Fibroblast of lung (primary cell): ENCODE measurements at regions not wholly inside any gene's neighbourhood (a gene's known extent, or its start where the extent isn't known, plus 50 kb on each side); places are given as distances from the start of the nearest gene placed in this dataset.
"Not testable (repeated sequence)": the region's sequence is repeated elsewhere in the genome, so short reads cannot be mapped to it uniquely, and the experiment has no call there.

ENCODE experiments used
- DNase-seq, 2 donors: peaks; one replicate each; pipeline versions ENCODE4 v3.0.0 to v3.0.0-alpha.2; 2010; ENCODE audit warnings: low read depth in 2 of 2
- H2AFZ ChIP-seq: 2 replicates; pipeline ENCODE4 v1.5.1; 2012; ENCODE audit warnings: low read length, control low read depth, inconsistent platforms
- H3K27ac ChIP-seq: 2 replicates; pipeline ENCODE4 v1.5.1; 2011; ENCODE audit warnings: low read length, control low read depth; ENCODE audit not compliant: insufficient read depth
- H3K27me3 ChIP-seq: 2 replicates; pipeline ENCODE4 v1.5.1; 2011; ENCODE audit warnings: mild to moderate bottlenecking, low read length; ENCODE audit not compliant: control insufficient read depth, insufficient read depth
- H3K36me3 ChIP-seq: 2 replicates; pipeline ENCODE4 v1.5.1; 2011; ENCODE audit warnings: low read length; ENCODE audit not compliant: control insufficient read depth, insufficient read depth
- H3K4me1 ChIP-seq: 2 replicates; pipeline ENCODE4 v1.5.1; 2011; ENCODE audit warnings: low read length; ENCODE audit not compliant: control insufficient read depth, insufficient read depth; ENCODE audit errors: extremely low read depth
- H3K4me2 ChIP-seq: 2 replicates; pipeline ENCODE4 v1.5.1; 2011; ENCODE audit warnings: low read length, control low read depth; ENCODE audit not compliant: insufficient read depth; ENCODE audit errors: extremely low read depth
- H3K4me3 ChIP-seq, 4 experiments: fragments of 200-600 bp in 1 of 4; sonication (generic) in 1 of 4; replicated peaks in 1 of 4; 2 replicates each; pipeline ENCODE4 v1.5.1; 2011 to 2016; ENCODE audit warnings: low read length in 4 of 4, low read depth in 3 of 4, mild to moderate bottlenecking in 3 of 4, control low read depth in 2 of 4, inconsistent platforms in 1 of 4, mixed read lengths in 1 of 4; ENCODE audit not compliant: insufficient read depth in 1 of 4; ENCODE audit errors: control extremely low read depth in 1 of 4
- H3K79me2 ChIP-seq: 2 replicates; pipeline ENCODE4 v1.5.1; 2012; ENCODE audit warnings: mild to moderate bottlenecking, low read length, inconsistent platforms; ENCODE audit not compliant: control insufficient read depth, insufficient read depth
- H3K9ac ChIP-seq: 2 replicates; pipeline ENCODE4 v1.5.1; 2011; ENCODE audit warnings: mild to moderate bottlenecking, low read length, control low read depth; ENCODE audit not compliant: insufficient read depth
- H3K9me3 ChIP-seq: 2 replicates; pipeline ENCODE4 v1.5.1; 2012; ENCODE audit warnings: low read depth, low read length; ENCODE audit not compliant: control insufficient read depth, insufficient read depth
- H4K20me1 ChIP-seq: 2 replicates; pipeline ENCODE4 v1.5.1; 2011; ENCODE audit warnings: low read length; ENCODE audit not compliant: control insufficient read depth, insufficient read depth; ENCODE audit errors: extremely low read depth

DNA sequence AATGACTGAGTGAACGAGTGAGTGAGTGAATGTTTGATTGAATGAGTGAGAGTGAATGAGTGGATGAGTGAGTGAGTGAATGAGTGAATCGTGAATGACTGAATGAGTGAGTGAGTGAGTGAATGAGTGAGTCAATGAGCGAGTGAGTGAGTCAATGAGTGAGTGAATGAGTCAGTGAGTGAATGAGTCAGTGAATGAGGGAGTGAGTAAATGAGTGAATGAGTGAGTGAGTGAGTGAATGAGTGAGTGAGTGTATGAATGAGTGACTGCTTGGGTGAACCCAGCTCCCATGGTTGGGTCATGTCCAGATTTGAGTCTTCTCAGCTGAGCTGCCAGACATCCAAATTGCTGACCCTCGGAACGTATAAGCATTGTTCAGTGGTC lies 135.2 kb upstream of the ZNF469 start:
- not testable (repeated sequence) for H3K9ac ChIP-seq, H4K20me1 ChIP-seq, H3K27me3 ChIP-seq, H3K4me2 ChIP-seq, H3K79me2 ChIP-seq, H3K36me3 ChIP-seq, H2AFZ ChIP-seq, DNase-seq, H3K27ac ChIP-seq, H3K4me3 ChIP-seq, H3K9me3 ChIP-seq
- peaks cover 14% of the 10 kb centered on the region for H3K4me1 ChIP-seq

DNA sequence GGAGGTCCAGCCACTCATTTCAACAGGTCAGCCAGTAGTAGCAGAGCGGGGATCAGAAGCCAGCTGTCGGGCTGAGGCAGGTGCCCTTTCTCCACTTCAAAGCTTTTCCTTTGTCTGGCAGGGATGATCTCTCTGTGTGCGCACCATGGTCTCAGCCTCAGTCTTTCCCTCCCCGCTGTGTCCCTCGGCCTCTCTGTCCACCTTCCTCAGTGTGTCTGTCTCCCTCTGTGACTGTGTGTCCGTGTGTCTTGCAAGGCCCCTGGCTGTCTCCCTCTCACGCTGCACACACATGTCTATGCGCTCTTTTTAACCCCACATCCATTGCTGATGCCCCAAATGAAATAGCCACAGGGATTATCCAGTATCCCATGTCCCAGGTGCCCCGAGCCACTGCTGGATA lies 134.0 kb upstream of the ZNF469 start:
- H3K27ac ChIP-seq, H4K20me1 ChIP-seq, H3K4me1 ChIP-seq, H3K4me3 ChIP-seq, DNase-seq, H3K79me2 ChIP-seq, H3K4me2 ChIP-seq, H3K9me3 ChIP-seq, H3K36me3 ChIP-seq, H3K9ac ChIP-seq, H3K27me3 ChIP-seq, H2AFZ ChIP-seq: not testable (repeated sequence)

DNA sequence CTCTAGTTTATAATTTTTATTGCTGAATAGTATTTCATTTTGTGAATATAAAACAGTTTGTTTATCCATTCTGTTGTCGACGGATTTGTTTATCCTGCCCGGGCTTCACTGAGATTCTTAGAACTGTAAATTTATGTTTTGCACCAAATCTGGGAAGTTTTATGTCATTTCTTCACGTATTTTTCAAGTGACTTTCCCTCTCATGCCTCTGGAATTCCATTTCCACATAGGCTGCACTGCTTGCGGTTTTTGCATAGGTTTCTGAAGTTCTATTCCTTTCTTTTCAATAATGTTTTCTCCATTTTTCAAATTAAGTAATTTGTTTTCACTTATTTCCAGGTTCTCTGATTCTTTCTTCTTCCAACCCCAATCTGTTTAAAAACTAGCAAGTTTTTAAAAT lies 132.4 kb upstream of the ZNF469 start:
- not testable (repeated sequence) for H3K36me3 ChIP-seq, H3K79me2 ChIP-seq, H2AFZ ChIP-seq, H3K27ac ChIP-seq, H3K9ac ChIP-seq, H3K9me3 ChIP-seq, H3K4me1 ChIP-seq, H3K4me2 ChIP-seq, H4K20me1 ChIP-seq, H3K4me3 ChIP-seq, H3K27me3 ChIP-seq
- peak in 1 of 2 donors; percentile 35 for DNase-seq

DNA sequence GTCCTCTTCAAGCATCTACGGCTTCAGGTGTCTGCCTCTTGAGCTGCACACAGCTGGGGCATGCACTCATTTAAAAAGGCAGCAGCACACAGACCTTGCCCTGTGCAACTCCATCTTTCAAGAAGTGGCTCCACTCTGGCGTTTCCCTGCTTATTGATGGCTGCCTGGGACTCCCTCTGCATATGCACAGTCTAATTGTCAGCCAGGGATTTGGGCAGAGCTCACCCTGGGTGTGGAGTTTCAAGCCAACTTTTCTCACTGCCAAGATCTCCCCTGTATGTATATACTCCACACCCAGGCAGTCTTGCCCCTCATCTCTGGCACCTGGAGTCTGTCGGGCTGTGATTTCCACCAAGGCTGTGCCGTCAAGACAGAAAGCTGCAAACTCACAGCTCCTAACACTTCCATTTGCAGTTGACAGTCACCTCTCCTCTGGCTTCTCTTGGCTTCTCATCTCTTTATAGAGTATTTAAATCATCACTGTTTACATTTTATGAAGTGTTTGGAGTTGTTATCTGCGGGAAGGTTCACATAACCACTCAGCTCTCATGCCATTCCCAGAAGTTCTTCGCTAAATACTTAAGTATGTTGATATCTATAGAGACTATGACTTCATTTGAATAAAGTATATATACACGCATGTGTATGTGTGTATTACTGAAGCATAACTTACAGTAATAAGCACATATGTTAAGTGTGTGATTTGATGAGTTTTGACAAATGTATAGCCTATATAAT lies 130.5 kb upstream of the ZNF469 start:
- H3K79me2 ChIP-seq, H3K4me1 ChIP-seq, H4K20me1 ChIP-seq, H3K9ac ChIP-seq, H3K4me2 ChIP-seq, H3K27ac ChIP-seq, H3K4me3 ChIP-seq, H2AFZ ChIP-seq, H3K9me3 ChIP-seq, H3K27me3 ChIP-seq, H3K36me3 ChIP-seq: not testable (repeated sequence)
- DNase-seq: peak in 1 of 2 donors; percentile 69

DNA sequence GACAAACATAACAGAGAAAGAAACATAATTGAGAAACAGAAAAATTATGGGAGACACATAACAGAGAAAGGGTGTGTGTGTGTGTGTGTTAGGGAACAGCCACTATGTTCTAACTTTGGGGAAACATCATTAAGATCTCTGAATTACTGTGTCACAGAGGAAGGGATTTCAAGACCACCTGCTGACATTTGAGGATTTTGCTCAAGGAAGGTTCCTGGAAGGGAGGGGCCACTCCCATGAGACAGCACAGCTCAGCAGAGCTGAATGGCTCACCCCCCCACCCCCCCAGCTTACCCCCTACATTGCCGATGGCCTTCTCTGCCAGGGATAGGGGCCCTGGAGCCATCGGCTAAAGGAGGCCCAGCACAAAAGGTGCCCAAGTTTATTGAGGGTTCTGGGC lies 124.6 kb upstream of the ZNF469 start:
- not testable (repeated sequence) for H3K4me1 ChIP-seq, H2AFZ ChIP-seq, H3K36me3 ChIP-seq, H3K79me2 ChIP-seq, H3K9ac ChIP-seq, H3K4me3 ChIP-seq, H3K9me3 ChIP-seq, DNase-seq, H3K27me3 ChIP-seq, H4K20me1 ChIP-seq, H3K27ac ChIP-seq, H3K4me2 ChIP-seq

- not testable (repeated sequence) for H3K9ac ChIP-seq, H3K36me3 ChIP-seq, H3K4me2 ChIP-seq, DNase-seq, H3K9me3 ChIP-seq, H3K4me1 ChIP-seq, H3K4me3 ChIP-seq, H3K79me2 ChIP-seq, H4K20me1 ChIP-seq, H3K27me3 ChIP-seq, H3K27ac ChIP-seq, H2AFZ ChIP-seq
Observed at GRCh38 chr16:88258764-88259525, 123.8 kb upstream of the ZNF469 start.

- H3K4me2 ChIP-seq, H3K36me3 ChIP-seq, H3K79me2 ChIP-seq: not testable (repeated sequence)
Observed at GRCh38 chr16:88259538-88259937, 123.2 kb upstream of the ZNF469 start.

More at GRCh38 chr16:88259538-88259937, 123.2 kb upstream of the ZNF469 start:
- H3K27ac ChIP-seq, H3K27me3 ChIP-seq, DNase-seq, H3K4me1 ChIP-seq, H4K20me1 ChIP-seq, H3K4me3 ChIP-seq, H2AFZ ChIP-seq, H3K9ac ChIP-seq, H3K9me3 ChIP-seq: not testable (repeated sequence)
